ENCODE measurements at regions not wholly inside any gene's neighbourhood (a gene's known extent, or its start where the extent isn't known, plus 50 kb on each side); places are given as distances from the start of the nearest gene placed in this dataset.
"Not testable (repeated sequence)": the region's sequence is repeated elsewhere in the genome, so short reads cannot be mapped to it uniquely, and the experiment has no call there.

DNA sequence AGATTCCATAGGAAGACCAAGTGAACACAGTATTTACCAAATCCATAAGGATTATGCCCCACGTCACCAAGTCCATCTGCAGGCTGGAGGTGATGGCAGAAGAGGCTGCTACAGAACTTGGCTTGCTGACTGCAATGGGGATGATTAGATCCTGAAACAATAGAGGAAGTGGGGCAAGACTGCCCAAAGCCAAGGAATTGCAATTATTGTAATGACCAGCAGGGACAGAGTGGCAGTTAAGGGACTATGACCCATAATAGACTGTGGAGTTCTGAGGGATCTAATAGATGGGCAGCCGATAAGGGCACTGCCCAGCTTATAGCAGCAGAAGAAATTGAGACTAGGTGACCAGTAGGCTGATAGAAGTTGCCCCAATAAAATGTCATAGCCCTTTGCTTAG is 108.4 kb downstream of the MINAR1 start:
- peak; percentile 26 for DNase-seq

DNA sequence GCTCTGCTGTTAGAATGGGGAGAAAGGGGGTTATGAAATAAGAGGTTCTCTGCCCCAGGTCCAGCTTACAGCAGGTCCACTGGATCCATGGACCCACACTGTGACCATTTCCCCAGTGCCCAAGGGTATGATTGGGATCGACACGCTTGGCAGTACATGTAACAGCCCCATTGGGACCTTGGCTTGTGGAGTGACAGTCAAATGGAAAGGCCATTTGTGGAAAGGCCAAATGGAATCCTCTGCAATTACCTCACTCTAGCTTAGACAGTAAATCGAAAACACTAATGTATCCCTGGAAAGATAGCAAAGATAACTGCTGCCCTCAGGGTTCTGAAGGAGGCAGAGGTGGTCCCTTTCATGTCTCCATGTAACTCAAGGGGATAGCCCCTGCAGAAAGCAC is 109.1 kb downstream of the MINAR1 start:
- no peak for DNase-seq

DNA sequence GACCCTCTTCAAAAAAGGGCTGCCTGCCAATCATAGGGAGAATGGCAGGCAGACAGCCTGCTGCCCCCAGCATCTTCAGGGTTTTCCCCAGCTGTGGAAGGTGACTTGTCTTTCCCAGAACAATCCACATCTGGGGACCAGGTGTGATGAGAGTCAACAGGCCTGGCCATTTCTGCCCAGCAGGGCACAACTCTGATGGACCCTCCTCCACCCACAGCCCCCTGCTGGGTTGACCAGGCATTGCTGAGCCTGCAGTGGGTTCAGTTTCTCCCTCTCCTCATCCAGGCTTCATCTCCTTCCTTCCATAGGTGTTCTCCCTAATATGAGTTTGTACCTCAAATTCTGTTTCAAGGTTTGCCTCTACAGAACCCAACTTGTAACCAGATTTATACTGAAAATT is 111.0 kb downstream of the MINAR1 start:
- DNase-seq, result no peak

DNA sequence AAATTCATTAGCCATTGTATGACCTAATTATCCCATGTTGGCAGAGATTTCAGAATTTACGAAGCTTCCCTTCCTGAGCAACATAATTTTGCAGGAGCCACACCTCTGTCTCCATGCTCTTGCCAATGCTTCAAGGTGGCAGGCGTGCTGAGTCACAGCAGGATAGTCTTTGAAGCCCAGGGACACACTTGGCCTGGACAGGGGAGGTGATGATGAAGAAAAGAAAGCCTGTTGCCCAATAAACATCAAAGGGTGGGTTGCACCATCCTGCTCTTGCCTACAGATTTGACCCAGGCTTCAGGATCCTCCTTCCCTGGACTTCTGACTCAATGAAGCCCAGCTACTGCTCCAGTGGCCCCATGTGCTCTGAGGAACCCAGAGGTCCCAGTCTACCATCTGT is 117.1 kb downstream of the MINAR1 start:
- no peak for DNase-seq

DNA sequence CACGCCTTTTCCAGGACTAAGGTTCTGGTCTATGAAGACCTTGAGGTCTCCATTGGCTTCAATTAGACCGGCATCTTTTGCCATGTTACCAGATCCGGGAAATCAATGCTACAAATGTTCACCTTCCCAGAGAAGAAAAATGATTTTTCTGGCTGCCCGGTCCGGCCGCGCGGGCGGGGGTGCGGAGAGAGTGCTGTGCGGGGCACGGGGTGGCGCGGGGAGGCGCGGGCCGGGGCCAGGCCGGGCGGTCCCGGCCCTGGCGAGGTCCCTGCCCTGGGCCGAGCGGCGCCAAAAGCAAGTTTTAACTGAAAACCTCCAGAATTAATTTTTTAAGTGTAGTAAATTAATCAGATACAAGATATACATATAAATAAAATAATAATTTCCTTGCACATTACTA is 128.2 kb downstream of the MINAR1 start:
- no peak for DNase-seq

GRCh38 chr15:79561982-79562381 is 129.8 kb downstream of the MINAR1 start:
- DNase-seq, result no peak

- DNase-seq, result no peak
Measured at GRCh38 chr15:79562403-79562815, 130.3 kb downstream of the MINAR1 start.

DNA sequence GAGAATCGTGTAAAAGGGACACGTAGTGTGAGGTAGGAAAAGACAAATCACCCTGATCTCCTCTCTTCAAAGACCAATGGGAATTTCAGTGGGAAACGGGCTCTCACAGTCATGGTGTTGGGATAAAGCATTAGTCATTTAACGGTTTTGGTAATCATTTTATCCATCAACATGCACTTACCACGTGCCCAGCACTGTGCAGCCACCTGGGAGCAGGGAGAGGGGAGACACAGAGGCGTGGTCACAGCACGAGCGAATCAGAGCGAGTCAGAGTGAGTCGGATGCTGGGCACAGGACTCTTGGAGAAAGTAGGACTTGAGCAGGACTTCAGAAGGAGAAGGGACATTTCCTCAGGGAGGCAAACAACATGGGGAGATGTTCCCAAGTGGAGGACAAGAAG is 130.8 kb downstream of the MINAR1 start:
- no peak for DNase-seq

- DNase-seq, result no peak
Measured at GRCh38 chr15:79570004-79570403, 137.9 kb downstream of the MINAR1 start.

DNA sequence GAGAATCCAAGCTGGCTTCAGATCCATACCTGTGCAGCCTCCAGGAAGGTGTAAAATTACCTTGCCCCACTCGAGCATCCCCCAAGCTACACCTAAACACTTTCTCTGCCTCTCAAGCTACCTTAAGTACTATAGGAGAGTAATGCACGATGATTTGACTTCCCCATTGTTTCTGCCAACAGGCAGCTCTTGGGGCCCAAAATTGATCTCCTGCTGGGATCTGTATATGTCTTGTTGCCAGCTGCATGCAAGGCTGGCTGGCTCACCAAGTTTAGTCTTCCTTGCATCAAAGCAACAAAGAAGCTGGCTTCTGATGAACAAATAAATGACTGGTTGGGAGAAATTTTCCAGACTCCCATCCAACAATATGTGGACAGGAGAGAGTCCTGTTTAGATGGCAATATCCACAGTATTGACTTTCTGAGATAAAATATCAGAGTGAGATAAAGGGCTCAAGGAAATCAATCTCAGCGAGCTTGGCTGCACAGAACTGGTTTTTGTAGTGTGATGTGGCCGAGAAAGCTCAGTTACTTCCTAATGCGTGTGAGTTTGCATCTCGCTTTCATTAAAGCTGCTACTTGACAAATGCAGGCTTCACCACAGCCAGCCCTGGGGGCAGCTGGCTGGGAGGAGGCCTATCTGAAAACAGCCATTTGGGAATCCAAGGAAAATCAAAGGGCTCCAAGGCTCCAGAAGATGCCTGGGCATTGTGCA is 140.7 kb downstream of the MINAR1 start:
- DNase-seq, result no peak

DNA sequence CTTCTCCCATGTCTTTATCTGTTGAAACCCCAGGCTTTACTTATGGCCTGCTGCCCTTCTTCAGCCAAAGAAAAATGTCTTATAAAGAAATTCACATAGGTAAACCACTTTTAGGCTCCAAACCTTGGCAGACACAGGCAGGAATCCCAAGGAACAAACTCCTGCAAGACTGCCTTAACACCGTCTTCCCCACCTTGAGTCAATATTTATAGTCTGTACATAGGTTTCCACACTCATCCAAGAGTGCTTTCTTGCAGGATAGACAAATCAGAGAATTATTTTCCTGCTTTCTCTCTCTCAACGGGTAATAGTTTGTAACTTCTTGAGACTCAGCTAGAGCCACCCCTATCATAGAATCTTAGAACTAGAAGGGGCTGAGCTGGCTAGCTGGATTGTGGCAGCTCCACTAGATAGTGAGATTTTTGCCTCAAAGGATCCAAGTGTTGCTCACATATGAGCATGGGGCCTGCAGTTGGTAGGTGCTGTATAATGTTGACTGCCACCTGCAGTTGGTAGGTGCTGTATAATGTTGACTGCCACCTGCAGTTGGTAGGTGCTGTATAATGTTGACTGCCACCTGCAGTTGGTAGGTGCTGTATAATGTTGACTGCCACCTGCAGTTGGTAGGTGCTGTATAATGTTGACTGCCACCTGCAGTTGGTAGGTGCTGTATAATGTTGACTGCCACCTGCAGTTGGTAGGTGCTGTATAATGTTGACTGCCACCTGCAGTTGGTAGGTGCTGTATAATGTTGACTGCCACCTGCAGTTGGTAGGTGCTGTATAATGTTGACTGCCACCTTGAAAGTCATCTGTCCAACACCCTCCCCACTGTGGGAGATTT is 142.5 kb downstream of the MINAR1 start:
- DNase-seq, result not testable (repeated sequence)

GRCh38 chr15:79582650-79583049 is 150.5 kb downstream of the MINAR1 start:
- DNase-seq, result no peak

- DNase-seq, result no peak
Measured at GRCh38 chr15:79592126-79592525, 160.0 kb downstream of the MINAR1 start.

DNA sequence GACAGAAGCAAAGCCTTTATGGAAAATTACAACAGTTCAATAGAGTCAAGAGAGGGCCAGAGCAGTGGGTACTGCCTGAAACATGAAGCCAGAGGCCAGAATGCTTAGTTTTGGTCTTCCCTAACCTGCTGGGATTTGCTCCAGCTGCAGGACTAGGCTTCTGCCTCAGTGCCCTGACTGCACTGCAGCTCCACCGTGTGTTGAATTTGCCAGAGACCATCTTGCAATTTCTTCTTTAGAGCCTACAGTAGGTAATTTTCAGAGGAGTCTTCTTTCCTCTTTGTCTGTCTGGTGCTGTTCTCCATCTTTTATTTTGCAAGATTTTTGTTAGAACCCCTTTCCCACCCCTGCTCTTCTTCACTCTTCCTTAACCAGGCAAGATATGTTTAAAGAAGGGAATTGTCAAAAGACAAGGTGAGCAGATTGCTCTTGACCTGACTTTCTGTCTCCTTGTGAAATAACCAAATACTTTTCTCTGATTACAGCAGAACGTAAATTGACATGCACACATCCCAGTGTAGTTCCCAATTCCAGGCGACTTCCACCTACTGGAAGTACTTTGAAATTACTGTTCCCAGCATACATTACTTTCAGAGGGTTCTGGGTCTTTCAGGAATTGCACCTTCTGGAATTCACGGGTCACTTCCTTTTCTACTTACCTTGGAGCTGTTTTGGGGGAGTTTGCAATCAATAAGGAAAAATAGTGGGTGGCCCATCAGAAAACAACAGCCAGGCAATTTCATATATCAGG is 161.2 kb downstream of the MINAR1 start:
- peak; percentile 8 for DNase-seq

DNA sequence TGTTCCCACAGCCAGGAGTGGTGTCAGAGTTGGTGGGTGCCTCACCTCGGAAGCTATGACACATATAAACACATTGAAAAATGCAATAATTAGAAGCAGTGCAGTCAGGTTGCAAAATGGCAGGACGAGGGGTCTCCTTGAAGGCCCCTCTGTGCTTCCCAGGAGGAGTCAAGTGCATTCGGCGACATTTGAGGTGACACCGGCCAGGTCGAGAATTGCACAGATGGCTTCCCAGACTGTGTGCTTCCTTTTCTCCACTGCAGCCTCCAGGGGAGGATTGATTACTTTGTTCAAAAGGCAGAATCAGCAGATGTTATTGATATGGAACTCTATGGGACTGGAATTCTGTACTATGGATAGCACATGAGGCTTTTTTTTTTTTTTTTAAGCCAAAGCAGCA is 163.2 kb downstream of the MINAR1 start:
- DNase-seq, result no peak

- DNase-seq, result peak; percentile 94
Measured at GRCh38 chr15:79595995-79596622, 164.0 kb downstream of the MINAR1 start.

GRCh38 chr15:79598639-79599038 is 166.5 kb downstream of the MINAR1 start:
- no peak for DNase-seq

DNA sequence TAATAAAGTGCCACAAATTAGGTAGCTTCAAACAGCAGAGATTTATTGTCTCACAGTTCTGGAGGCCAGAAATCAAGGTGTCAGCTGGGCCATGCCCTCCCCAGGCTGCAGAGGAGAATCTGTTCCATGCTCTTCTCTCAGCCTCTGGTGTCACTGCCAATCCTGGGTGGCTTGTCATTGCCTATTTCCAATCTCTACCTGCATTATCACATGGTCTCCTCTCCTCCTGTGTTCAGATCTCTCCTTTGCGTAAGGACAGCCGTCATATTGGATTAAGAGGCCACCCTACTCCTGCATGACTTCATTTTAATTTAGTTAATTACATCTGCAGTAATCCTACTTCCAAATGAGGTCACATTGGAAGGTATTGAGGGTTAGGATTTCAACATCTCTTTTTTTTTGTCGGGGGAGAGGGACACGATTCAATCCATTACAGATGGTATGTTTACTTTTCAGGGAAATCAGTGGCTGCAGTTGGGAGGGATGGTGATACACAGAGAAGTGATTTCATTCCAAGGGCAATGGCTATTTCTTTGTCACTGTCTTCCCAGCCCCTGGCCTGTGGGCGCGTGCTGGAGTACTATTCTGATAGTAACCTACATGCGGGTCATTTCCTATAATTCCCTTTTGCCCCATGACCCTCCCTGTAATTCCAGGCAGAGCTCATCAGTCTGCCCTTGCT is 169.4 kb downstream of the MINAR1 start:
- no peak for DNase-seq

DNA sequence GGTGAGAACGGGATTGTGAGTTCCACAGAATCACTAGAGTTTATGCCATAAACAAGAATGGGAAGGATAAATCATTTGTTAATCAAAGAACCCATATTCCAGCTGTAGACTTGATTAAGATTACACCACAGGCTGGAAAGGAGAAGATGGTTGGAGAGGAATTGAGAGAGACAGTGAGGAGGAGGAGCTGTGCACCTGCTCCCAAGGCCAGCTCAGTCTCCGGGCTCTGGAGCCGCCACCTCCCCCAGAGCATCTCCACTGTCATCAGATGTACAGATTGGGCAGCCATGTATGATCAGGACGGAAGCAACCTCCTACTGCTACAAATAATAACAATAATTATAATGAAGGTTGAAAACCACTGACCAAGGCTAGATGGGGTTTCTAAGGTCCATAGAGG is 170.0 kb downstream of the MINAR1 start:
- no peak for DNase-seq

DNA sequence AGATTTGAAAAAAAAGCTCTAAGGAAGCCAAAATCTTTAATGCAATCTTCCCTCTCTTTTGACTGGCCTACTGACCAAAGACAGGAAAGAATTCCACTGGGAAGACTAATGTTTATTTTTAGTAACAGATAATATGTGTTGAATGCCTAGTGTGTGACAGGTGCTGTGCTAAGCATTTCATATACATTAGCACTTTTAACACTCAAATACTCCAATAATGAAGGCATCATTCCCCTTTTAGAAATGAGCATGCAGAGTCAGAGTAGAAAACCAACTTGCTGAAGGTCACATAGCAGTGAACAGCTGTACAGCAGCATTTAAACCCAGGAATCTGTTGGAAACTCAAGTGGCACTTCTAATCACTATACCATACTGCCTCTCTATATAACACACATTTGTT is 170.6 kb downstream of the MINAR1 start:
- no peak for DNase-seq

GRCh38 chr15:79606831-79607355 is 174.8 kb downstream of the MINAR1 start:
- no peak for DNase-seq
